ENCODE measurements at regions not wholly inside any gene's neighbourhood (a gene's known extent, or its start where the extent isn't known, plus 50 kb on each side); places are given as distances from the start of the nearest gene placed in this dataset.

- DNase-seq = no peak
Observed at GRCh38 chr6:146865756-146866379, 267.1 kb downstream of the ADGB start.

- DNase-seq = no peak
Observed at GRCh38 chr6:146866731-146867414, 268.1 kb downstream of the ADGB start.

- DNase-seq = no peak
Observed at GRCh38 chr6:146868671-146869209, 270.0 kb downstream of the ADGB start.

GRCh38 chr6:146870760-146871159 is 272.0 kb downstream of the ADGB start:
- no peak for DNase-seq

GRCh38 chr6:146871611-146872425 is 273.0 kb downstream of the ADGB start:
- DNase-seq = no peak

- no peak for DNase-seq
Observed at GRCh38 chr6:146872426-146872785, 273.6 kb downstream of the ADGB start.

GRCh38 chr6:146874278-146875018 is 275.7 kb downstream of the ADGB start:
- no peak for DNase-seq

- DNase-seq = no peak
Observed at GRCh38 chr6:146875927-146876270, 277.1 kb downstream of the ADGB start.

GRCh38 chr6:146876271-146877151 is 277.7 kb downstream of the ADGB start:
- DNase-seq = no peak

- DNase-seq = no peak
Observed at GRCh38 chr6:146878168-146878951, 279.6 kb downstream of the ADGB start.

GRCh38 chr6:146878952-146879340 is 280.2 kb downstream of the ADGB start:
- no peak for DNase-seq

- DNase-seq = no peak
Observed at GRCh38 chr6:146879406-146880117, 280.8 kb downstream of the ADGB start.

- no peak for DNase-seq
Observed at GRCh38 chr6:146881228-146882181, 282.7 kb downstream of the ADGB start.

- no peak for DNase-seq
Observed at GRCh38 chr6:146883640-146884531, 285.1 kb downstream of the ADGB start.

- DNase-seq = no peak
Observed at GRCh38 chr6:146884728-146885127, 286.0 kb downstream of the ADGB start.

- no peak for DNase-seq
Observed at GRCh38 chr6:146885708-146886457, 287.1 kb downstream of the ADGB start.

All from NCI-H510A treated with DMSO at 0.1 percent for 48 hours (cell line).